ENCODE measurements at regions not wholly inside any gene's neighbourhood (a gene's known extent, or its start where the extent isn't known, plus 50 kb on each side); places are given as distances from the start of the nearest gene placed in this dataset.

GRCh38 chr5:38719916-38720315 lies 125.9 kb upstream of the OSMR start:
- Mint-ChIP-seq H3K27me3 (peaks cover 5 to 28% of the 10 kb centered on the region in 2 donors), H3K9me3 (no peaks in the 10 kb centered on the region), H3K27ac (no peak overlapping the region), H3K4me1 (no peaks in the 10 kb centered on the region), H3K36me3 (no peaks in the 10 kb centered on the region), H3K4me3 (no peak overlapping the region)
- Histone ChIP-seq H3K4me1 (ENCODE audit: insufficient read depth, low read length) (no peaks in the 10 kb centered on the region), H3K36me3 (ENCODE audit: insufficient read depth, low read length) (no peaks in the 10 kb centered on the region), H3K4me3 (ENCODE audit: low read length) (no peak overlapping the region), H3K27me3 (ENCODE audit: insufficient read depth, low read length, poor library complexity, severe bottlenecking) (no peaks in the 10 kb centered on the region), H3K27ac (ENCODE audit: low read depth, low read length) (no peak overlapping the region), H3K9me3 (ENCODE audit: low read length) (no peaks in the 10 kb centered on the region)
- POLR2A ChIA-PET: no interaction called here
- DNase-seq: no peak
- CTCF ChIA-PET: no interaction called here

- H3K27ac Mint-ChIP-seq: no peak overlapping the region
- ChIA-PET CTCF (no interaction called here), POLR2A (no interaction called here)
- H3K9me3 Mint-ChIP-seq: no peaks in the 10 kb centered on the region
- no peaks in the 10 kb centered on the region for H3K36me3 Mint-ChIP-seq
- Histone ChIP-seq H3K27ac (ENCODE audit: low read depth, low read length) (no peak overlapping the region), H3K9me3 (ENCODE audit: low read length) (no peaks in the 10 kb centered on the region), H3K4me3 (ENCODE audit: low read length) (no peak overlapping the region), H3K27me3 (ENCODE audit: insufficient read depth, low read length, poor library complexity, severe bottlenecking) (no peaks in the 10 kb centered on the region), H3K36me3 (ENCODE audit: insufficient read depth, low read length) (no peaks in the 10 kb centered on the region), H3K4me1 (ENCODE audit: insufficient read depth, low read length) (no peaks in the 10 kb centered on the region)
- no peak for DNase-seq
- no peak overlapping the region for H3K4me3 Mint-ChIP-seq
- H3K4me1 Mint-ChIP-seq: no peaks in the 10 kb centered on the region
- H3K27me3 Mint-ChIP-seq: peaks cover 5 to 30% of the 10 kb centered on the region in 2 donors
Measured at GRCh38 chr5:38720554-38721361, 125.1 kb upstream of the OSMR start.

- ChIA-PET CTCF (no interaction called here), POLR2A (no interaction called here)
- peak overlapping the region in 1 of 8 donors; percentile 72 for H3K27ac Mint-ChIP-seq
- no peak overlapping the region for H3K4me3 Mint-ChIP-seq
- Histone ChIP-seq H3K27me3 (ENCODE audit: insufficient read depth, low read length, poor library complexity, severe bottlenecking) (no peaks in the 10 kb centered on the region), H3K36me3 (ENCODE audit: insufficient read depth, low read length) (no peaks in the 10 kb centered on the region), H3K27ac (ENCODE audit: low read depth, low read length) (no peak overlapping the region), H3K9me3 (ENCODE audit: low read length) (no peaks in the 10 kb centered on the region), H3K4me1 (ENCODE audit: insufficient read depth, low read length) (no peaks in the 10 kb centered on the region), H3K4me3 (ENCODE audit: low read length) (no peak overlapping the region)
- no peaks in the 10 kb centered on the region for H3K4me1 Mint-ChIP-seq
- no peaks in the 10 kb centered on the region for H3K9me3 Mint-ChIP-seq
- peaks cover 5 to 38% of the 10 kb centered on the region in 2 donors for H3K27me3 Mint-ChIP-seq
- DNase-seq: no peak
- H3K36me3 Mint-ChIP-seq: no peaks in the 10 kb centered on the region
Measured at GRCh38 chr5:38722918-38723317, 122.9 kb upstream of the OSMR start.

GRCh38 chr5:38723426-38723825 lies 122.4 kb upstream of the OSMR start:
- Mint-ChIP-seq H3K4me1 (no peaks in the 10 kb centered on the region), H3K27ac (no peak overlapping the region), H3K9me3 (no peaks in the 10 kb centered on the region), H3K27me3 (peaks cover 3 to 38% of the 10 kb centered on the region in 2 donors), H3K4me3 (no peak overlapping the region), H3K36me3 (no peaks in the 10 kb centered on the region)
- ChIA-PET CTCF (no interaction called here), POLR2A (no interaction called here)
- Histone ChIP-seq H3K27ac (ENCODE audit: low read depth, low read length) (no peak overlapping the region), H3K36me3 (ENCODE audit: insufficient read depth, low read length) (no peaks in the 10 kb centered on the region), H3K4me1 (ENCODE audit: insufficient read depth, low read length) (no peaks in the 10 kb centered on the region), H3K9me3 (ENCODE audit: low read length) (no peaks in the 10 kb centered on the region), H3K27me3 (ENCODE audit: insufficient read depth, low read length, poor library complexity, severe bottlenecking) (no peaks in the 10 kb centered on the region), H3K4me3 (ENCODE audit: low read length) (no peak overlapping the region)
- no peak for DNase-seq

GRCh38 chr5:38724301-38725030 lies 121.3 kb upstream of the OSMR start:
- H3K36me3 ChIP-seq (ENCODE audit: insufficient read depth, low read length): no peaks in the 10 kb centered on the region
- H3K4me3 Mint-ChIP-seq: no peak overlapping the region

GRCh38 chr5:38725371-38725865 lies 120.4 kb upstream of the OSMR start:
- no peaks in the 10 kb centered on the region for H3K4me1 Mint-ChIP-seq
- Histone ChIP-seq H3K27ac (ENCODE audit: low read depth, low read length) (no peak overlapping the region), H3K4me1 (ENCODE audit: insufficient read depth, low read length) (no peaks in the 10 kb centered on the region), H3K36me3 (ENCODE audit: insufficient read depth, low read length) (no peaks in the 10 kb centered on the region), H3K27me3 (ENCODE audit: insufficient read depth, low read length, poor library complexity, severe bottlenecking) (no peaks in the 10 kb centered on the region), H3K9me3 (ENCODE audit: low read length) (no peaks in the 10 kb centered on the region), H3K4me3 (ENCODE audit: low read length) (no peak overlapping the region)
- no peak for DNase-seq
- CTCF ChIA-PET: no interaction called here
- H3K9me3 Mint-ChIP-seq: no peaks in the 10 kb centered on the region
- H3K4me3 Mint-ChIP-seq: peak overlapping the region in 1 of 7 donors; percentile 20
- H3K36me3 Mint-ChIP-seq: no peaks in the 10 kb centered on the region
- POLR2A ChIA-PET: no interaction called here
- H3K27ac Mint-ChIP-seq: no peak overlapping the region
- peaks cover 3 to 34% of the 10 kb centered on the region in 2 donors for H3K27me3 Mint-ChIP-seq

More at GRCh38 chr5:38724301-38725030, 121.3 kb upstream of the OSMR start:
- Mint-ChIP-seq H3K27ac (no peak overlapping the region), H3K9me3 (no peaks in the 10 kb centered on the region), H3K27me3 (peaks cover 3 to 35% of the 10 kb centered on the region in 2 donors), H3K36me3 (no peaks in the 10 kb centered on the region), H3K4me1 (no peaks in the 10 kb centered on the region)
- POLR2A ChIA-PET: no interaction called here
- Histone ChIP-seq H3K27me3 (ENCODE audit: insufficient read depth, low read length, poor library complexity, severe bottlenecking) (no peaks in the 10 kb centered on the region), H3K4me1 (ENCODE audit: insufficient read depth, low read length) (no peaks in the 10 kb centered on the region), H3K9me3 (ENCODE audit: low read length) (no peaks in the 10 kb centered on the region), H3K27ac (ENCODE audit: low read depth, low read length) (no peak overlapping the region), H3K4me3 (ENCODE audit: low read length) (no peak overlapping the region)
- CTCF ChIA-PET: no interaction called here
- no peak for DNase-seq

- no peak overlapping the region for H3K4me3 Mint-ChIP-seq
- POLR2A ChIA-PET: no interaction called here
- no peaks in the 10 kb centered on the region for H3K9me3 Mint-ChIP-seq
Measured at GRCh38 chr5:38726279-38726678, 119.5 kb upstream of the OSMR start.

GRCh38 chr5:38728029-38728428 lies 117.8 kb upstream of the OSMR start:
- Histone ChIP-seq H3K4me1 (ENCODE audit: insufficient read depth, low read length) (no peaks in the 10 kb centered on the region), H3K9me3 (ENCODE audit: low read length) (no peaks in the 10 kb centered on the region), H3K4me3 (ENCODE audit: low read length) (no peak overlapping the region), H3K36me3 (ENCODE audit: insufficient read depth, low read length) (no peaks in the 10 kb centered on the region), H3K27ac (ENCODE audit: low read depth, low read length) (no peak overlapping the region), H3K27me3 (ENCODE audit: insufficient read depth, low read length, poor library complexity, severe bottlenecking) (no peaks in the 10 kb centered on the region)
- no peak overlapping the region for H3K27ac Mint-ChIP-seq
- CTCF ChIA-PET: interaction anchor here (0.8 kb wide), 1 partner anchor 15 kb away, joined by 3 read pairs; no protein-coding TSS in a partner anchor
- H3K4me3 Mint-ChIP-seq: no peak overlapping the region
- DNase-seq: no peak
- H3K27me3 Mint-ChIP-seq: peaks cover 2 to 16% of the 10 kb centered on the region in 2 donors
- H3K4me1 Mint-ChIP-seq: no peaks in the 10 kb centered on the region
- H3K36me3 Mint-ChIP-seq: no peaks in the 10 kb centered on the region
- no peaks in the 10 kb centered on the region for H3K9me3 Mint-ChIP-seq
- POLR2A ChIA-PET: no interaction called here

More at GRCh38 chr5:38726279-38726678, 119.5 kb upstream of the OSMR start:
- H3K27me3 Mint-ChIP-seq: peaks cover 2 to 25% of the 10 kb centered on the region in 2 donors
- no peaks in the 10 kb centered on the region for H3K36me3 Mint-ChIP-seq
- H3K27ac ChIP-seq (ENCODE audit: low read depth, low read length): no peak overlapping the region
- H3K4me1 Mint-ChIP-seq: no peaks in the 10 kb centered on the region
- no peaks in the 10 kb centered on the region for H3K4me1 ChIP-seq (ENCODE audit: insufficient read depth, low read length)
- H3K27me3 ChIP-seq (ENCODE audit: insufficient read depth, low read length, poor library complexity, severe bottlenecking): no peaks in the 10 kb centered on the region
- H3K27ac Mint-ChIP-seq: no peak overlapping the region
- CTCF ChIA-PET: no interaction called here
- H3K4me3 ChIP-seq (ENCODE audit: low read length): no peak overlapping the region
- H3K9me3 ChIP-seq (ENCODE audit: low read length): no peaks in the 10 kb centered on the region
- H3K36me3 ChIP-seq (ENCODE audit: insufficient read depth, low read length): no peaks in the 10 kb centered on the region
- no peak for DNase-seq
